ENCODE measurements at regions not wholly inside any gene's neighbourhood (a gene's known extent, or its start where the extent isn't known, plus 50 kb on each side); places are given as distances from the start of the nearest gene placed in this dataset.
A peak's percentile ranks its signal among the peaks of the same experiment; 100 is the strongest.
"Not testable (repeated sequence)": the region's sequence is repeated elsewhere in the genome, so short reads cannot be mapped to it uniquely, and the experiment has no call there.

- DNase-seq (ENCODE audit: low read depth), result no peak
Measured at GRCh38 chr2:234406085-234406484, 90.8 kb downstream of the ARL4C start.

DNA sequence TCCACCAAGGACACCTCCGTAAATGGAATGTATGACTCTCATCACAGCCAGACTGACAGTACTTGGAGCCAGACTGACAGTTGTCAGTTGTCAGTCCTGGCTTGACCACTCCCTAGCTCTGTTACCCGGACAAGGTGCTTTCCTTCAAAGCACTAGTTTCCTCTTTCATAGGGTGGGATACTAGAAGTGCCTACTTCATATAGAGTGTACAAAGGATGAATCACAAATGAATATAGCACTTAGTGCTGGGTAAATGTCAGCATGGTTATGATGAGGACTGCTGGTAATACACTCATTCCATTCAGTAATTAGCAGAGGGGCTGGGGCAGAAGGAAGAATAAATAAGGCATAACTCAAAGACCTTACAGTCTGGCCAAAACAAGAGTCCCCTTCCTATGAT, 91.4 kb downstream of the ARL4C start:
- DNase-seq (ENCODE audit: low read depth), result no peak

DNA sequence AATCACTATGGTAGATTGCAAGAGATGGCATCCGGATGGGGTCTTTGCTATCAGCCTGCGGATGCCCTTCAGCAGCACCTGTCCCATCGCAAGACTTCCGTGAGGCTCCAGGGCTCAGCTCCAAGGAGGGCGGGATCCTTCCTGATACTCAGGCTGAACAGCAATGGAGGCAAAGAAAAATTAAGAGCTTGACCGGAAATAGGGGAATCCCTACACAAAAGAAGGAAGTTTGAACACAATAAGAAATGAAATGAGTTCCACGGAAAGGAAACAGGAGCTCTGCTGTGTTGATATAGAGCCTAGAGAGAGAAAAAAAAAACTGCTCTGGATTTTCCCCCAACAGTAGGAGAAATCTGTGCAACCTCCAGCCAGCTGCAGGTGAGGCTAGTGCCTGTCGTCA, 91.9 kb downstream of the ARL4C start:
- no peak for DNase-seq (ENCODE audit: low read depth)

GRCh38 chr2:234403751-234404150, 93.1 kb downstream of the ARL4C start:
- no peak for DNase-seq (ENCODE audit: low read depth)

DNA sequence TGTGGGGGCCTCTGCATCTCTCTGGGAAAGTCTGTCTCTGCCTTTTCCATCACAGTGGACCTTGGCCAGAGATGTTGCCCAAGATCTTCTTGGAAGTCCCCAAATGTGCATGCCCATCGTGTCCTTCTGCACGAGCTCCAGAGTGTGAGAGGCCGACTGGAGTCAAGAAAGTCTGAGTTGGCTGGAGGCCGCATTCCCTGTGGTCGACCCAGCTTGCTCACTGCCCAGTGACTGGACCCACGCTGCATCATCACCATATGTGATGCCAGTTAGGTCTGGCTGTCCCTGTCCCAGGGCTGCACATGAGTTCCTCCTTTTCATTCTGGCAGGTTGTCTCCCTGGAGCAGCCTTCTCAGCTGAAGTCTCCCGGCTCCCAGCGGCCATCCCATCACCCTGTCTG, 93.8 kb downstream of the ARL4C start:
- no peak for DNase-seq (ENCODE audit: low read depth)

- peak; percentile 68 for DNase-seq (ENCODE audit: low read depth)
Measured at GRCh38 chr2:234401426-234401825, 95.5 kb downstream of the ARL4C start.

GRCh38 chr2:234399451-234400246, 97.2 kb downstream of the ARL4C start:
- DNase-seq (ENCODE audit: low read depth), result no peak

GRCh38 chr2:234398531-234398930, 98.3 kb downstream of the ARL4C start:
- no peak for DNase-seq (ENCODE audit: low read depth)

DNA sequence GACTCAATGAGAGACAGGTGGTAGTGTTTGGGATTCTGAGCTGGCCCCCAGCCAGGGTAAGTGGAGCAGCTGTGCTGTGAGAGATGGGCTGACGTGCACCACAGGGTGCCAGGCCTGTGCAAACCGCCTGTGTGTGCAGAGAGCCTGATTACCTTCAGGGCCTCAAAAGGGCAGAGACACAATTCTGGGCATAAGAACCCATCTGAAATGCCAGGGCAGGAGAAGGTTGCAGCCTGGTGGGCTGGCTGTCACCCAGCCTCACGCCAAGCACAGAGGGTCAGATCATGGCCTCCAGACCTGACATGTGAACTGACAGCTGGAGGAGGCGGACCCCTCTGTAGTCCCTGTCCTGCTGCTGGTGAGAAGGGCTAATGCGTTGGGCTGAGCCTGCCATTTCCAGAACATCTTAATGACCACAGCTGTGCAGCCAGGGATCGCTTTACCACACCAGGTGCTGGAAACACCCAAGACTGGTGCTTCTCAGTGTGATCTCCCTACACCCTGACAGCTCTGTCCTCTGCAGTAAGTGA, 100.9 kb downstream of the ARL4C start:
- DNase-seq (ENCODE audit: low read depth), result no peak

- DNase-seq (ENCODE audit: low read depth), result no peak
Measured at GRCh38 chr2:234394450-234394849, 102.4 kb downstream of the ARL4C start.

DNA sequence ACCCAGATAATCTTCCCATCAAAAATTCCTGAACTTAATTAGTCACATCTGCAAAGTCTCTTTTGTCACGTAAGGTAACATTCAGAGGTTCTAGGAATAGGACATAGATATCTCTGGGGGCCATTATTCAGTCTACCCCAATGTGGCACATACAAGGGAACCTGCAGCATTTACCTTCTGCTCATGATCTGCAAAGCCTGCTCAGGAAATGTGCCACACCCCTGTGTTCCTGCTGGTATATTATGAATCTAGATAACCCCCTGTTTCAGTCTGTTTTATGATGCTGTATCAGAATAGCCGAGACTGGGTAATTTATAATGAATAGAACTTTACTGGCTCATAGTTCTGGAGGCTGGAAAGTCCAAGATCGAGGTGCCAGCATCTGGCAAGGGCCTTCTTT, 103.5 kb downstream of the ARL4C start:
- no peak for DNase-seq (ENCODE audit: low read depth)

GRCh38 chr2:234392041-234392615, 104.8 kb downstream of the ARL4C start:
- no peak for DNase-seq (ENCODE audit: low read depth)

DNA sequence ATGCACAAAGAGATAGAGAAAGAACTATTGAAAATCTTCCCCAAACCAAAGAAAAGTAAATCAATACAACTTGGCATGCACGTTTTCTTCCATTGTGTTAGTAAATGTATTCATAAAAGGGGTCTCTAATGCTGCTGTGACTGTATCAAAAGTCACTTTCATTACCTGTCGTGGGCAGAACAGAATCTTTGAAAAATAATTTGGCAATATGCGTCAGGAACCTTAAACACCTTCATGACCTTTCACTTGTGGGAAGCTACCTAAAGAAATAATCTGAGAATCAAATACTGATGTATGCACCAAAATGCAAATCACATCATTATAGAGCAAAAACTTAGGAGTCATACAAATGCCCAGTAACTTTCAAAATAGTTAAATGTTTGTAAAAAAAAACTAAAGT, 105.3 kb downstream of the ARL4C start:
- no peak for DNase-seq (ENCODE audit: low read depth)

- DNase-seq (ENCODE audit: low read depth), result not testable (repeated sequence)
Measured at GRCh38 chr2:234389661-234390060, 107.2 kb downstream of the ARL4C start.

DNA sequence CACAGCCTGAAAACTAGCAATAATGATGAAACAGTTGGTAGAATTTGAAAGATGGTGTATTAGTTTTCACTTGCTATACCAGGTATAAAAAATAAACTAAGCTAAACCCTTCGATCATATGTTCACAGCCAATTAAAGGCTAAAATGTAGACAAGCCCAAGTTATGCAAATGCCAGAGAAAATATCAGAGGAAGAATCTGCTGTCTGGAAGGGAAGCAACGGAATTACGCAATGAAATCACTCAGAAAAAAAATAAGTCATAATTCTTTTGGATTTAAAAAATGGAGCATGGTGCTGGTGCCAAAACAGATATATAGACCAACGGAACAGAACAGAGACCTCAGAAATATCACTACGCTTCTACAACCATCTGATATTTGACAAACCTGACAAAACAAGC, 108.3 kb downstream of the ARL4C start:
- no peak for DNase-seq (ENCODE audit: low read depth)

DNA sequence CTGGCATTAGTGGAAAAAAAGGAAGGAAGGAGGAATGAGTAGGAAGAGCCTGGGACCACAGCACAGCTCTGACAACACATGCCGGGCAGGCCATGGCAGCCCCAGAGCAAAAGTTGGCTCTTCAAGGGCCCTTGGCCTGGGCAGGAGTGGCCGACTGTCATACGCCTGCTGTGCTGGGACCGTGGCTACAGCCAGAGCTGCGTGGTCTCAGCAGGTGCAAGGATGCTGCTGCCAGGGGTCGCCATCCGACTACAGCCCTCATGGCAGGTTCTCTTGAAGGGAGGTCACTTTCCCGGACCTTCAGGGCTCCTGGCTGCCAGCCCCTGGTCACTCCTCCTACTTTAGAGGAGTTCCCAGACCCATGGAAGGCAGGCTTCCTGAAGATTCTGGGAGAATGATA, 109.9 kb downstream of the ARL4C start:
- no peak for DNase-seq (ENCODE audit: low read depth)

GRCh38 chr2:234382131-234382530, 114.8 kb downstream of the ARL4C start:
- DNase-seq (ENCODE audit: low read depth), result no peak

GRCh38 chr2:234378958-234379357, 117.9 kb downstream of the ARL4C start:
- not testable (repeated sequence) for DNase-seq (ENCODE audit: low read depth)

DNA sequence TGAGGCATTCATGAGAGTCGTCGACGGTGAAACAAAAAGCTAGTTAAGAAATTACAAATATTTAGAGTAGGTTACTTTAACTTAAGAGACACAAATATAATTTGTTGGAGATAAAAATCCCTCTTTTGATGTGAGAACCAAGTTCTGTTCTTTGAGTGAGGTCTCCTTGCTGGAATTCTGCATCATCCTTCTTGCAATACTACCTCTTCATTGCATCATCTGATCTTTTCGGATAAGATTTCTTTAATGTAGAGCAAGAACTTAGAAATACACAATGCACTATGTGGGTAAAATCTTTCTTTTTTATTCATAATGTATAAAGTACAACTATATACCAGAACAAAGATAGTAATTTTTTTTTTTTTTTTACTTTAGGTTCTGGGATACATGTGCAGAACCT, 118.4 kb downstream of the ARL4C start:
- DNase-seq (ENCODE audit: low read depth), result no peak

DNA sequence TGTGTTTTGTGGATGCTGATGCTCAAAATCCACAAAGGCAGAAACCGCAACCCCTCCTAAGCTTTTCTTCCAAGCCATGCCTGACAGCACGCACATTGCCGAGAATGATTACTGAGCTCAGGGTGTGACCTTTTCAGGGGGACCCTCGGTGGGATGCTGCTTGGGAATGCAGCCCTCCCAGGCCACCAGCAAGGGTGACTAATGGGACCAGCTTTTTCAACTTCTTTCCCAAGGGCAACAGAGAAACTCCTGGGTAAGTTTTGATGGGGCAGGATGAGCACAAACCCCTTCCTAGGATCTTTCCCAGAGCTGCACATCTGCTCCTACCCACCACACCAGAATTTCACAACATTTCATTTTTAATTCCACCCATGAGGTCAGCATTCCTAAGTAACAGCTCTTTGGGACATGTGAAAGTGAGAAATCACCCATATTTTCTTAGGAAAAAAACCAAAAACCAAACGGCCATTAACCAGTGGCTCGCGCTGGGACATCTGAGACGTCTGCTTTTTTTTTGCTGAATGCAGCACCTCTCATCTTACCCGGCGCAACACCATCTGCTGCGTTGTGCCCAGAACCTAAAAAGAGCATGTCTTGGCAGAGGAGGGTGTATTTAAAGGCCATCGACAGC, 119.0 kb downstream of the ARL4C start:
- no peak for DNase-seq (ENCODE audit: low read depth)

DNA sequence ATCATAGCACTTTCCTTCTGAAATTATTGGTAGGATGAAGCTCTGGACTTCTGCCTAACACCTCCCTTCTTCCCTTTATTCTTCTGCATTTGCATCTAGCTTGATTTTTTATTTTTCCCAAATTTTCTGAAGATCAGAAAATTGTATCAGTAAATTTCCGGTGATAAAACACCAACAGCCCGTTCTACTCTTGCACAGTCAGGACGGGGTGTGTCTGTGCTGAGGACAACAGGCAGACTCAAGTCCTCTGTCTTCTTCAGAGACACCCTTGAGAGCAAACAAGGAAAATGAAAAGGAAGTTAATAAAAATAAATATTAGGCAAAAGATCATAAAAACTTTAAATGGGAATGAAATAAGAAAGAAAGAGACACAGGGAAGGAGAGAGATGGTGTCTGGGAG, 120.7 kb downstream of the ARL4C start:
- no peak for DNase-seq (ENCODE audit: low read depth)

DNA sequence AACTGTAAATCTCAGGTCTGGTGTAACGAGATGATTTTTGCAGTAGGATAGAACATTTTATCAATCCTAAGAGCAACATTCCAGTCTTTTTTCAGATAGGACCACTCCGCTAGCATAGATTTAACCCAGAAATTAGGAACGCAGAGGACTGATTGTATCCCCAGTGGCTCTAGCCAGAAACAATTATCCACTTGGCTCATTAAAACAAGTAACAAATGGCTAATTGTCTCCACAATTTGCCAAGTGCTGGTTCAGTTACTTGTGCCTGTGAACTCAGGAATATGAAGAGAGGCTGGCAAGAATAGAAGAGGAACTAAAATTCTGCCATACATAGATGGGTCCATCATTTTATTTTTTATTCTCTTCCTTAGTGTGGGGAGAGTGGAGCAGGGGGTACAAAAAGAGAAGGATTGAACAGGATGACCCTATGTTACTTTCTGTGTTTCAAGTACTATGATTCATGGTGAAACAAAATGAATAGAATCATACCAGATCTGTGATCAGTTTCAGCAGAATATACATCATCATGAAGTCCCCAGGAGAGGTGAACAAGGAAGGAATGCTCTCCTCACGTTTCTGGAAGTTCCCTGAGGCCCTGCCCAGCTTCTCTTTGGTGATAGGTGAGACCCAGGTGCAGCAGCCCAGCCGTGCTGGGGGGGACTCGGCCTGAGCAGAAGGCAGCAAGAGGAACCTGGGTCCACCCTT, 121.6 kb downstream of the ARL4C start:
- no peak for DNase-seq (ENCODE audit: low read depth)
